WERI-Rb-1 (cell line): ENCODE measurements at regions not wholly inside any gene's neighbourhood (a gene's known extent, or its start where the extent isn't known, plus 50 kb on each side); places are given as distances from the start of the nearest gene placed in this dataset.

Experiments used
- DNase-seq: peaks from one replicate; pipeline ENCODE4 v3.0.0-alpha.2; 2020
- H3K27ac ChIP-seq: fragments of 250-450 bp; sonication (Bioruptor Pico); 2 replicates; pipeline ENCODE4 v1.5.1; 2020; ENCODE audit warnings: mild to moderate bottlenecking, moderate library complexity
- H3K27me3 ChIP-seq: fragments of 250-450 bp; sonication (Bioruptor Pico); 2 replicates; pipeline ENCODE4 v1.5.1; 2021; ENCODE audit warnings: mild to moderate bottlenecking, low read depth, moderate library complexity; ENCODE audit not compliant: insufficient read depth, severe bottlenecking
- H3K36me3 ChIP-seq: fragments of 250-450 bp; sonication (Bioruptor Pico); 2 replicates; pipeline ENCODE4 v1.5.1; 2020; ENCODE audit warnings: mild to moderate bottlenecking, moderate library complexity
- H3K4me3 ChIP-seq: 2 replicates; pipeline ENCODE4 v1.5.1; 2011; ENCODE audit warnings: low read depth, mild to moderate bottlenecking, control low read depth, low read length
- H3K9me3 ChIP-seq: fragments of 250-450 bp; sonication (Bioruptor Pico); 2 replicates; pipeline ENCODE4 v1.5.1; 2021; ENCODE audit warnings: mild to moderate bottlenecking, moderate library complexity; ENCODE audit not compliant: severe bottlenecking
- CTCF ChIP-seq: IDR thresholded peaks from 2 replicates; pipeline ENCODE4 v1.5.1; 2011; ENCODE audit warnings: low read depth, mild to moderate bottlenecking, control low read depth, inconsistent platforms, low read length

- TF ChIP-seq CTCF, result peak; percentile 17; the same call in 1 of the 2 replicates
- Histone ChIP-seq H3K9me3 (peaks cover 7% of the 10 kb centered on the region), H3K27ac (no peak overlapping the region), H3K36me3 (no peaks in the 10 kb centered on the region), H3K27me3 (peaks cover 39% of the 10 kb centered on the region), H3K4me3 (no peak overlapping the region)
- no peak for DNase-seq
Observed at GRCh38 chr19:13579388-13580060, 73.2 kb upstream of the CACNA1A start.

- TF ChIP-seq CTCF, result no peak
- H3K27ac ChIP-seq, result no peak overlapping the region
Observed at GRCh38 chr19:13576726-13577125, 70.4 kb upstream of the CACNA1A start.

GRCh38 chr19:13574933-13575332, 68.7 kb upstream of the CACNA1A start:
- Histone ChIP-seq H3K9me3 (peaks cover 7% of the 10 kb centered on the region), H3K4me3 (no peak overlapping the region), H3K27ac (no peak overlapping the region), H3K36me3 (no peaks in the 10 kb centered on the region), H3K27me3 (peaks cover 59% of the 10 kb centered on the region)
- TF ChIP-seq CTCF, result peak; percentile 70
- DNase-seq, result peak; percentile 12

More at GRCh38 chr19:13576726-13577125, 70.4 kb upstream of the CACNA1A start:
- H3K27me3 ChIP-seq, result peaks cover 47% of the 10 kb centered on the region
- no peak overlapping the region for H3K4me3 ChIP-seq
- peaks cover 7% of the 10 kb centered on the region for H3K9me3 ChIP-seq
- DNase-seq, result no peak
- no peaks in the 10 kb centered on the region for H3K36me3 ChIP-seq

GRCh38 chr19:13573056-13573667, 66.9 kb upstream of the CACNA1A start:
- Histone ChIP-seq H3K36me3 (no peaks in the 10 kb centered on the region), H3K27me3 (peaks cover 66% of the 10 kb centered on the region), H3K4me3 (no peak overlapping the region), H3K9me3 (peaks cover 7% of the 10 kb centered on the region), H3K27ac (no peak overlapping the region)
- no peak for DNase-seq
- TF ChIP-seq CTCF, result no peak

- H3K9me3 ChIP-seq, result no peaks in the 10 kb centered on the region
- peaks cover 63% of the 10 kb centered on the region for H3K27me3 ChIP-seq
- no peak for TF ChIP-seq CTCF
- DNase-seq, result no peak
- no peaks in the 10 kb centered on the region for H3K36me3 ChIP-seq
- H3K4me3 ChIP-seq, result no peak overlapping the region
- H3K27ac ChIP-seq, result no peak overlapping the region
Observed at GRCh38 chr19:13561461-13561860, 55.2 kb upstream of the CACNA1A start.
